ENCODE measurements at regions not wholly inside any gene's neighbourhood (a gene's known extent, or its start where the extent isn't known, plus 50 kb on each side); places are given as distances from the start of the nearest gene placed in this dataset.

GRCh38 chr10:80860719-80861118 lies 323.0 kb downstream of the SH2D4B start:
- TF ChIP-seq POLR2A (IDR thresholded peaks at IDR 0.05), result no peak
- no peak for TF ChIP-seq CTCF (IDR thresholded peaks at IDR 0.05)
- TF ChIP-seq POLR2AphosphoS5 (IDR thresholded peaks at IDR 0.05), result no peak

Measured in breast epithelium (tissue), 3 donors.